BJ (cell line): ENCODE measurements at regions not wholly inside any gene's neighbourhood (a gene's known extent, or its start where the extent isn't known, plus 50 kb on each side); places are given as distances from the start of the nearest gene placed in this dataset.

ENCODE experiments used
- CTCF ChIA-PET: fragments of 350-600 bp; formaldehyde crosslinking; extraction: SDS; loops from one replicate; lab custom pipeline; 2021; ENCODE audit warnings: antibody characterized with exemption, inconsistent platforms; lab: Yijun Ruan, JAX
- POLR2A ChIA-PET: fragments of 300-600 bp; sonication (Branson Sonifier 250); formaldehyde crosslinking; extraction: SDS; loops from one replicate; lab custom pipeline; 2021; ENCODE audit warnings: antibody characterized with exemption; lab: Charles Lee
- DNase-seq: peaks from one replicate; pipeline ENCODE4 v3.0.0-alpha.2; 2011; ENCODE audit warnings: low read depth
- H3K27me3 ChIP-seq: 2 replicates; pipeline ENCODE4 v1.6.0; 2011; ENCODE audit warnings: low read length; ENCODE audit not compliant: control insufficient read depth, insufficient read depth
- H3K36me3 ChIP-seq: 2 replicates; pipeline ENCODE4 v1.5.1; 2011; ENCODE audit warnings: low read length; ENCODE audit not compliant: control insufficient read depth, insufficient read depth
- H3K4me3 ChIP-seq: 2 replicates; pipeline ENCODE4 v1.5.1; 2011; ENCODE audit warnings: low read depth, mild to moderate bottlenecking, control low read depth, low read length
- CTCF ChIP-seq: IDR thresholded peaks from 2 replicates; pipeline ENCODE4 v1.5.1; 2011; ENCODE audit warnings: low read depth, mild to moderate bottlenecking, control low read depth, inconsistent platforms, low read length, moderate library complexity; ENCODE audit not compliant: insufficient read depth

GRCh38 chr3:110063178-110063577 lies 725.8 kb upstream of the DPPA4 start:
- H3K27me3 ChIP-seq: no peaks in the 10 kb centered on the region
- no peak overlapping the region for H3K4me3 ChIP-seq
- ChIA-PET POLR2A (no interaction called here), CTCF (no interaction called here)
- TF ChIP-seq CTCF: no peak
- no peaks in the 10 kb centered on the region for H3K36me3 ChIP-seq
- no peak for DNase-seq

- no peak overlapping the region for H3K4me3 ChIP-seq
- H3K36me3 ChIP-seq: no peaks in the 10 kb centered on the region
- TF ChIP-seq CTCF: no peak
- ChIA-PET CTCF (interaction anchor here (1.4 kb wide), 1 partner anchor 17 kb away, joined by 3 read pairs; no protein-coding TSS in a partner anchor), POLR2A (no interaction called here)
- no peaks in the 10 kb centered on the region for H3K27me3 ChIP-seq
- DNase-seq: no peak
These were observed 728.9 kb upstream of the DPPA4 start for GRCh38 chr3:110066206-110066605.

GRCh38 chr3:110067527-110067926 lies 730.2 kb upstream of the DPPA4 start:
- Histone ChIP-seq H3K36me3 (no peaks in the 10 kb centered on the region), H3K27me3 (no peaks in the 10 kb centered on the region), H3K4me3 (no peak overlapping the region)
- CTCF ChIA-PET: no interaction called here
- POLR2A ChIA-PET: no interaction called here
- DNase-seq: no peak
- TF ChIP-seq CTCF: no peak

- Histone ChIP-seq H3K36me3 (no peaks in the 10 kb centered on the region), H3K27me3 (no peaks in the 10 kb centered on the region), H3K4me3 (no peak overlapping the region)
- DNase-seq: no peak
- ChIA-PET POLR2A (no interaction called here), CTCF (interaction anchor here (0.8 kb wide), 1 partner anchor 14 kb away, joined by 3 read pairs; no protein-coding TSS in a partner anchor)
- no peak for TF ChIP-seq CTCF
These were observed 732.4 kb upstream of the DPPA4 start for GRCh38 chr3:110069761-110070160.

- Histone ChIP-seq H3K27me3 (no peaks in the 10 kb centered on the region), H3K4me3 (no peak overlapping the region), H3K36me3 (no peaks in the 10 kb centered on the region)
- DNase-seq: no peak
- TF ChIP-seq CTCF: no peak
- CTCF ChIA-PET: interaction anchor here (0.8 kb wide), 1 partner anchor 13 kb away, joined by 3 read pairs; no protein-coding TSS in a partner anchor
- POLR2A ChIA-PET: no interaction called here
These were observed 733.0 kb upstream of the DPPA4 start for GRCh38 chr3:110070161-110070916.
